WTC11 (cell line): ENCODE measurements at regions not wholly inside any gene's neighbourhood (a gene's known extent, or its start where the extent isn't known, plus 50 kb on each side); places are given as distances from the start of the nearest gene placed in this dataset.

ENCODE experiments used
- ATAC-seq: fragments of 200-7000 bp; cut with Tn5 transposase; 2 replicates; pipeline ENCODE4 v1.10.0; 2021; ENCODE audit warnings: mild to moderate bottlenecking, moderate library complexity
- CTCF ChIA-PET: fragments of 300-600 bp; sonication (Branson Sonifier 250); formaldehyde crosslinking; loops from one replicate; lab custom pipeline; 2021; ENCODE audit warnings: antibody characterized with exemption; lab: Charles Lee
- POLR2A ChIA-PET: fragments of 350-600 bp; sonication (Branson Sonifier 250); formaldehyde crosslinking; loops from one replicate; lab custom pipeline; 2021; ENCODE audit warnings: antibody characterized with exemption; lab: Charles Lee
- DNase-seq: peaks from one replicate; pipeline ENCODE4 v3.0.0; 2021; ENCODE audit warnings: low spot score
- H3K27ac Mint-ChIP-seq: 2 replicates; pipeline ENCODE4 v1.8.0; 2021; ENCODE audit warnings: mixed read lengths
- H3K27me3 Mint-ChIP-seq: 2 replicates; pipeline ENCODE4 v1.8.0; 2021; ENCODE audit warnings: low read depth, mild to moderate bottlenecking, moderate library complexity, mixed read lengths
- H3K36me3 Mint-ChIP-seq: 2 replicates; pipeline ENCODE4 v1.8.0; 2021; ENCODE audit warnings: mixed read lengths
- H3K4me1 Mint-ChIP-seq: 2 replicates; pipeline ENCODE4 v1.8.0; 2022; ENCODE audit warnings: mixed read lengths
- H3K4me3 Mint-ChIP-seq: 2 replicates; pipeline ENCODE4 v1.8.0; 2021; ENCODE audit warnings: mild to moderate bottlenecking, moderate library complexity, mixed read lengths
- H3K9me3 Mint-ChIP-seq: 2 replicates; pipeline ENCODE4 v1.8.0; 2021; ENCODE audit warnings: mixed read lengths
- CTCF ChIP-seq: fragments of 200-600 bp; IDR thresholded peaks from 2 replicates; pipeline ENCODE4 v1.8.0; 2022; ENCODE audit warnings: antibody characterized with exemption
- E2F5 ChIP-seq: sonication (generic); formaldehyde crosslinking; IDR thresholded peaks from 2 replicates; pipeline ENCODE4 v1.8.1; 2022; ENCODE audit warnings: mild to moderate bottlenecking, moderate library complexity, missing genetic modification reagents
- EMX1 ChIP-seq: fragments of 250-450 bp; sonication (Bioruptor Pico); IDR thresholded peaks from 2 replicates; pipeline ENCODE4 v1.8.0; 2021; ENCODE audit warnings: mild to moderate bottlenecking
- FOXJ3 ChIP-seq: sonication (generic); formaldehyde crosslinking; IDR thresholded peaks from 2 replicates; pipeline ENCODE4 v1.9.0; 2021; ENCODE audit warnings: missing genetic modification reagents, mild to moderate bottlenecking, borderline replicate concordance
- GABPB1 ChIP-seq: sonication (generic); formaldehyde crosslinking; IDR thresholded peaks from 2 replicates; pipeline ENCODE4 v1.8.1; 2023; ENCODE audit warnings: mild to moderate bottlenecking, missing genetic modification reagents
- HMGA2 ChIP-seq: fragments of 250-450 bp; sonication (Bioruptor Pico); IDR thresholded peaks from 2 replicates; pipeline ENCODE4 v1.4.0; 2021; ENCODE audit warnings: mild to moderate bottlenecking, moderate library complexity
- JUN ChIP-seq: sonication (generic); formaldehyde crosslinking; IDR thresholded peaks from 2 replicates; pipeline ENCODE4 v1.8.0; 2023; ENCODE audit warnings: mild to moderate bottlenecking, missing genetic modification reagents
- MXD4 ChIP-seq: fragments of 250-450 bp; sonication (Bioruptor Pico); IDR thresholded peaks from 2 replicates; pipeline ENCODE4 v1.8.0; 2021; ENCODE audit warnings: mild to moderate bottlenecking, moderate library complexity, borderline replicate concordance
- NR3C1 ChIP-seq: sonication (generic); formaldehyde crosslinking; conservative IDR thresholded peaks from 2 replicates; pipeline ENCODE4 v1.8.1; 2023; ENCODE audit warnings: low read depth, mild to moderate bottlenecking, missing genetic modification reagents
- OVOL2 ChIP-seq: fragments of 250-450 bp; sonication (Bioruptor Pico); IDR thresholded peaks from 2 replicates; pipeline ENCODE4 v1.9.0; 2021; ENCODE audit warnings: mild to moderate bottlenecking, borderline replicate concordance
- PRDM15 ChIP-seq: sonication (generic); formaldehyde crosslinking; IDR thresholded peaks from 2 replicates; pipeline ENCODE4 v1.8.0; 2022; ENCODE audit warnings: missing genetic modification reagents
- RELA ChIP-seq: sonication (generic); formaldehyde crosslinking; IDR thresholded peaks from 2 replicates; pipeline ENCODE4 v1.8.1; 2022; ENCODE audit warnings: missing genetic modification reagents, mild to moderate bottlenecking, borderline replicate concordance
- RORB ChIP-seq: fragments of 250-450 bp; sonication (Bioruptor Pico); IDR thresholded peaks from 2 replicates; pipeline ENCODE4 v1.9.0; 2021; ENCODE audit warnings: mild to moderate bottlenecking
- SOX15 ChIP-seq: fragments of 250-450 bp; sonication (Bioruptor Pico); IDR thresholded peaks from 2 replicates; pipeline ENCODE4 v1.9.0; 2021; ENCODE audit warnings: mild to moderate bottlenecking
- STAT6 ChIP-seq: sonication (generic); formaldehyde crosslinking; conservative IDR thresholded peaks from 2 replicates; pipeline ENCODE4 v1.8.1; 2023; ENCODE audit warnings: mild to moderate bottlenecking, low read depth, missing genetic modification reagents, moderate library complexity
- TEAD4 ChIP-seq: sonication (generic); formaldehyde crosslinking; IDR thresholded peaks from 2 replicates; pipeline ENCODE4 v1.8.0; 2022; ENCODE audit warnings: mild to moderate bottlenecking, missing genetic modification reagents
- USF1 ChIP-seq: sonication (generic); formaldehyde crosslinking; IDR thresholded peaks from 2 replicates; pipeline ENCODE4 v1.8.0; 2022; ENCODE audit warnings: mild to moderate bottlenecking, missing genetic modification reagents
- ZBTB21 ChIP-seq: sonication (generic); formaldehyde crosslinking; IDR thresholded peaks from 2 replicates; pipeline ENCODE4 v1.8.1; 2023; ENCODE audit warnings: mild to moderate bottlenecking, missing genetic modification reagents, borderline replicate concordance
- ZNF263 ChIP-seq: sonication (generic); formaldehyde crosslinking; IDR thresholded peaks from 2 replicates; pipeline ENCODE4 v1.8.1; 2022; ENCODE audit warnings: low read depth, mild to moderate bottlenecking, moderate library complexity, missing genetic modification reagents

GRCh38 chr4:1515763-1516162 lies 109.5 kb upstream of the NKX1-1 start:
- H3K4me3 Mint-ChIP-seq, result no peak overlapping the region
- no peak for TF ChIP-seq ZBTB21
- no peak for TF ChIP-seq HMGA2 (CRISPR knock-in tag)
- TF ChIP-seq E2F5 (CRISPR knock-in tag), result no peak
- no peak for TF ChIP-seq MXD4 (CRISPR knock-in tag)
- H3K27me3 Mint-ChIP-seq, result no peaks in the 10 kb centered on the region; the same call in 1 of the 2 replicates
- CTCF ChIA-PET, result no interaction called here
- ATAC-seq (no peak), DNase-seq (no peak)
- POLR2A ChIA-PET, result no interaction called here
- H3K36me3 Mint-ChIP-seq, result no peaks in the 10 kb centered on the region
- peaks cover 3% of the 10 kb centered on the region; the same call in 1 of the 2 replicates for H3K9me3 Mint-ChIP-seq
- no peaks in the 10 kb centered on the region for H3K4me1 Mint-ChIP-seq
- no peak overlapping the region for H3K27ac Mint-ChIP-seq

GRCh38 chr4:1515156-1515555 lies 108.9 kb upstream of the NKX1-1 start:
- no peak for ATAC-seq
- Mint-ChIP-seq H3K27me3 (no peaks in the 10 kb centered on the region; the same call in 1 of the 2 replicates), H3K4me3 (no peak overlapping the region), H3K9me3 (peaks cover 3% of the 10 kb centered on the region; the same call in 1 of the 2 replicates), H3K36me3 (no peaks in the 10 kb centered on the region), H3K4me1 (no peaks in the 10 kb centered on the region), H3K27ac (no peak overlapping the region)
- POLR2A ChIA-PET, result no interaction called here
- no peak for DNase-seq
- TF ChIP-seq RORB (no peak), TEAD4 (no peak), STAT6 (CRISPR knock-in tag) (no peak), PRDM15 (CRISPR knock-in tag) (no peak), CTCF (no peak), GABPB1 (CRISPR knock-in tag) (no peak), JUN (no peak), HMGA2 (CRISPR knock-in tag) (no peak), SOX15 (CRISPR knock-in tag) (no peak), ZNF263 (CRISPR knock-in tag) (no peak), EMX1 (CRISPR knock-in tag) (no peak), MXD4 (CRISPR knock-in tag) (no peak)
- CTCF ChIA-PET, result no interaction called here

GRCh38 chr4:1514612-1515011 lies 108.4 kb upstream of the NKX1-1 start:
- TF ChIP-seq RELA (CRISPR knock-in tag) (no peak), ZBTB21 (no peak), HMGA2 (CRISPR knock-in tag) (no peak), USF1 (CRISPR knock-in tag) (no peak), NR3C1 (CRISPR knock-in tag) (no peak), FOXJ3 (CRISPR knock-in tag) (no peak), OVOL2 (CRISPR knock-in tag) (no peak)
- POLR2A ChIA-PET, result no interaction called here
- CTCF ChIA-PET, result no interaction called here

More at GRCh38 chr4:1514612-1515011, 108.4 kb upstream of the NKX1-1 start:
- Mint-ChIP-seq H3K36me3 (no peaks in the 10 kb centered on the region), H3K4me3 (no peak overlapping the region), H3K9me3 (peaks cover 3% of the 10 kb centered on the region; the same call in 1 of the 2 replicates), H3K27ac (no peak overlapping the region), H3K27me3 (no peaks in the 10 kb centered on the region; the same call in 1 of the 2 replicates), H3K4me1 (no peaks in the 10 kb centered on the region)
- DNase-seq (no peak), ATAC-seq (no peak)
